HCT116 (cell line): ENCODE measurements at regions not wholly inside any gene's neighbourhood (a gene's known extent, or its start where the extent isn't known, plus 50 kb on each side); places are given as distances from the start of the nearest gene placed in this dataset.

Experiments
- ATAC-seq: fragments of 200-7000 bp; cut with Tn5 transposase; 2 replicates; pipeline ENCODE4 v1.9.1; 2020; ENCODE audit warnings: mild to moderate bottlenecking, moderate library complexity
- BruUV-seq: library from RNA; stranded (reverse); fragments of 400-500 nt; replicated peaks from 2 replicates; lab custom pipeline; 2021; lab: Mats Ljungman, UMichigan
- CTCF ChIA-PET: fragments of 300-600 bp; sonication (Branson Sonifier 250); formaldehyde crosslinking; loops from one replicate; lab custom pipeline; 2021; ENCODE audit warnings: antibody characterized with exemption; lab: Charles Lee
- POLR2A ChIA-PET: fragments of 300-600, 350-600 bp; sonication (Branson Sonifier 250); formaldehyde crosslinking; loops from one replicate; lab custom pipeline; 2021; ENCODE audit warnings: antibody characterized with exemption; lab: Charles Lee
- RAD21 ChIA-PET, 2 experiments: fragments of 300-600 bp; sonication (Branson Sonifier 250); formaldehyde crosslinking; loops; one replicate each; lab custom pipeline; 2023; ENCODE audit warnings: low total read pairs in 2 of 2; ENCODE audit not compliant: uncharacterized antibody in 2 of 2, unreplicated experiment in 2 of 2, low non-redundant PET in 1 of 2; lab: Charles Lee
- DNase-seq: peaks from one replicate; pipeline ENCODE4 v3.0.0-alpha.2; 2010; ENCODE audit warnings: low read depth, low spot score
- H2AFZ ChIP-seq: fragments of 200-600 bp; shearing (Covaris generic), sonication (generic); 2 replicates; pipeline ENCODE4 v1.6.1; 2017; ENCODE audit warnings: low read depth, mixed run types, mixed read lengths, antibody characterized with exemption, low read length; ENCODE audit not compliant: poor library complexity, severe bottlenecking
- H3K27ac ChIP-seq: 2 replicates; pipeline ENCODE4 v1.5.1; 2012; ENCODE audit warnings: low read depth, low read length
- H3K27me3 ChIP-seq: fragments of 200-600 bp; sonication (generic); 2 replicates; pipeline ENCODE4 v1.6.1; 2016; ENCODE audit warnings: mixed run types, low read length, mixed read lengths; ENCODE audit not compliant: insufficient read depth
- H3K36me3 ChIP-seq, 2 experiments: fragments of 200-500 bp in 1 of 2; fragments of 200-600 bp in 1 of 2; sonication (Bioruptor generic) in 1 of 2; sonication (generic) in 1 of 2; 2 replicates each; pipeline versions ENCODE4 v1.5.1 to v1.6.1; 2014 to 2016; ENCODE audit warnings: low read length in 2 of 2, inconsistent platforms in 1 of 2, mixed read lengths in 1 of 2, mixed run types in 1 of 2; ENCODE audit not compliant: insufficient read depth in 2 of 2, control insufficient read depth in 1 of 2
- H3K4me1 ChIP-seq, 2 experiments: fragments of 200-600 bp in 1 of 2; sonication (generic) in 1 of 2; 2 replicates each; pipeline versions ENCODE4 v1.5.1 to v1.6.1; 2012 to 2017; ENCODE audit warnings: low read length in 2 of 2, inconsistent platforms in 1 of 2, mild to moderate bottlenecking in 1 of 2, mixed read lengths in 1 of 2, mixed run types in 1 of 2, moderate library complexity in 1 of 2; ENCODE audit not compliant: insufficient read depth in 2 of 2, control insufficient read depth in 1 of 2
- H3K4me2 ChIP-seq: fragments of 200-600 bp; sonication (generic); 2 replicates; pipeline ENCODE4 v1.6.1; 2017; ENCODE audit warnings: mixed run types, low read length, mixed read lengths
- H3K4me3 ChIP-seq, 2 experiments: fragments of 200-600 bp in 1 of 2; sonication (generic) in 1 of 2; replicated peaks in 1 of 2; 2 replicates each; pipeline ENCODE4 v1.5.1; 2011 to 2016; ENCODE audit warnings: low read length in 2 of 2, control low read depth in 1 of 2, low read depth in 1 of 2, mild to moderate bottlenecking in 1 of 2, mixed read lengths in 1 of 2, mixed run types in 1 of 2
- H3K79me2 ChIP-seq: fragments of 200-600 bp; sonication (generic); 2 replicates; pipeline ENCODE4 v1.6.1; 2017; ENCODE audit warnings: mild to moderate bottlenecking, mixed run types, low read length, moderate library complexity, mixed read lengths; ENCODE audit not compliant: insufficient read depth
- H3K9ac ChIP-seq: fragments of 200-600 bp; sonication (generic); 2 replicates; pipeline ENCODE4 v1.6.1; 2016; ENCODE audit warnings: low read length, mixed read lengths
- H3K9me2 ChIP-seq: fragments of 200-600 bp; sonication (generic), shearing (Covaris generic); 2 replicates; pipeline ENCODE4 v1.6.1; 2017; ENCODE audit warnings: mixed run types, mild to moderate bottlenecking, moderate library complexity; ENCODE audit not compliant: insufficient read depth
- H3K9me3 ChIP-seq, 2 experiments: fragments of 200-500 bp in 1 of 2; fragments of 200-600 bp in 1 of 2; sonication (Bioruptor generic) in 1 of 2; sonication (generic) in 1 of 2; 2 replicates each; pipeline ENCODE4 v1.6.1; 2014 to 2017; ENCODE audit warnings: low read length in 2 of 2, mixed read lengths in 2 of 2, inconsistent platforms in 1 of 2, low read depth in 1 of 2, mild to moderate bottlenecking in 1 of 2, mixed run types in 1 of 2, moderate library complexity in 1 of 2; ENCODE audit not compliant: control insufficient read depth in 1 of 2, insufficient read depth in 1 of 2
- H4K20me1 ChIP-seq: fragments of 200-600 bp; sonication (generic), shearing (Covaris generic); 2 replicates; pipeline ENCODE4 v1.6.1; 2017; ENCODE audit warnings: mixed run types, mild to moderate bottlenecking, moderate library complexity; ENCODE audit not compliant: insufficient read depth
- CBX3 ChIP-seq: IDR thresholded peaks from 2 replicates; pipeline ENCODE4 v1.6.1; 2012; ENCODE audit warnings: low read depth
- CEBPB ChIP-seq: IDR thresholded peaks from 2 replicates; pipeline ENCODE4 v1.6.1; 2012; ENCODE audit warnings: low read depth
- JUND ChIP-seq: IDR thresholded peaks from 2 replicates; pipeline ENCODE4 v1.6.1; 2012
- SRF ChIP-seq: IDR thresholded peaks from 2 replicates; pipeline ENCODE4 v1.6.1; 2012; ENCODE audit warnings: low read depth
- YY1 ChIP-seq: IDR thresholded peaks from 2 replicates; pipeline ENCODE4 v1.6.1; 2011; ENCODE audit warnings: low read length, low read depth, moderate library complexity, mild to moderate bottlenecking; ENCODE audit not compliant: insufficient replicate concordance; ENCODE audit errors: extremely low read depth
- ZFX ChIP-seq: fragments of 450-650 bp; IDR thresholded peaks from 2 replicates; pipeline ENCODE4 v1.6.1; 2017
- ZNF274 ChIP-seq: fragments of 200-500 bp; sonication (Bioruptor generic); IDR thresholded peaks from 2 replicates; pipeline ENCODE4 v1.6.1; 2014; ENCODE audit warnings: mild to moderate bottlenecking, low read depth, low read length, inconsistent platforms
- intact Hi-C: fragments of 100-400 bp; cut with micrococcal nuclease; formaldehyde crosslinking; loops from 2 replicates; pipeline ENCODE4 v1.10.0; 2022
- TF ChIP-seq, protein P1 (sequence below): IDR thresholded peaks from 2 replicates; pipeline ENCODE4 v1.6.1; 2012
- TF ChIP-seq, protein P2 (sequence below), 3 experiments: fragments of 200-600 bp in 1 of 3; sonication (generic) in 1 of 3; IDR thresholded peaks in 2 of 3; conservative IDR thresholded peaks in 1 of 3; 2 replicates each; pipeline ENCODE4 v1.5.1; 2012 to 2017; ENCODE audit warnings: low read depth in 2 of 3, low read length in 2 of 3, antibody characterized with exemption in 1 of 3, borderline replicate concordance in 1 of 3, control low read depth in 1 of 3, mild to moderate bottlenecking in 1 of 3, mixed read lengths in 1 of 3, mixed run types in 1 of 3, moderate library complexity in 1 of 3; ENCODE audit not compliant: insufficient read depth in 1 of 3
- TF ChIP-seq, protein P3 (sequence below): IDR thresholded peaks from 2 replicates; pipeline ENCODE4 v1.6.1; 2012; ENCODE audit warnings: low read depth
- TF ChIP-seq, protein P4 (sequence below): IDR thresholded peaks from 2 replicates; pipeline ENCODE4 v1.6.1; 2011; ENCODE audit warnings: mild to moderate bottlenecking, low read length, moderate library complexity; ENCODE audit not compliant: insufficient replicate concordance; ENCODE audit errors: extremely low read depth

DNA sequence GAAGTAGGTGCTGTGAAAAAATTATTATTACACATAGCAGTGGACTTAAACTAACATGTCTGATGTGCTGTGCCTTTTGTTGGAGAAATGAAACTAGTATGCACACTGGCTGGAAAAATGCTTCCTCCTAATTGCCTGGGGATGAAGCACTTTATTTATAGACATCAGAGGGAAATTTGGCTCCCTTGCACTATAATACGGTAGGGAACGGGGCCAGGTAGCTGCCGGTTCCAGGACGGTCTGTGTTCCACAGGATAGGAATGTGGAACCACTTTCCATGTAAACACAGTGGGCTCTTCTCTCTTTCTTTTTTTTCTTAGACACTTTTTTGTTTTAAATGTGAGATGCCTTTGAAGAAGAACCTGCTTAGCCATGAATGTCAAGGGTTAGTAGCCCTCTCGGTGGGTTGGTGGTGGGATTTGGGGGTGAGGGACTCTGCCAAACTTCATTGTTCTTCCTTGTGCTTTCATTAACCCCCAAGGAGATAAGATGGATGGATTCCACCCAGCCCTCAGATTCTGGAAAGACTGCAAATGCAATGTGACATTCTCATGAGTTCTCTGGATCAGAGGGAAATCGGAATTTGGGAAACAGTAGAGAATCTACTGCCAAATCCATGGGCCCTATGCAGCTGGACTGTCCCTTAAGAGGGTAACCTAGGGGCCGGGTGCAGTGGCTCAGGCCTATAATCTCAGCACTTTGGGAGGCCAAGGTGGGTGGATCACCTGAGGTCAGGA is 58.0 kb upstream of the GSC start:
- Histone ChIP-seq H3K9ac (no peak overlapping the region), H2AFZ (no peak overlapping the region), H3K27ac (no peak overlapping the region), H3K27me3 (no peaks in the 10 kb centered on the region), H3K4me3 (no peak overlapping the region), H4K20me1 (no peaks in the 10 kb centered on the region), H3K4me1 (peaks cover 9 to 19% of the 10 kb centered on the region in 2 experiments), H3K79me2 (no peaks in the 10 kb centered on the region), H3K4me2 (no peak overlapping the region), H3K36me3 (no peaks in the 10 kb centered on the region), H3K9me2 (no peaks in the 10 kb centered on the region), H3K9me3 (no peaks in the 10 kb centered on the region)
- ChIA-PET POLR2A (interaction anchor here (0.6 kb wide), 1 partner anchor 23 kb away, joined by 4 read pairs; no protein-coding TSS in a partner anchor), RAD21 (no interaction called here), CTCF (no interaction called here)
- intact Hi-C loops = no loop called here
- BruUV-seq = no TSS peak
- DNase-seq (no peak), ATAC-seq (no peak)
- TF ChIP-seq, protein P1, sequence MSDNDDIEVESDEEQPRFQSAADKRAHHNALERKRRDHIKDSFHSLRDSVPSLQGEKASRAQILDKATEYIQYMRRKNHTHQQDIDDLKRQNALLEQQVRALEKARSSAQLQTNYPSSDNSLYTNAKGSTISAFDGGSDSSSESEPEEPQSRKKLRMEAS = no peak
- TF ChIP-seq, protein P2, sequence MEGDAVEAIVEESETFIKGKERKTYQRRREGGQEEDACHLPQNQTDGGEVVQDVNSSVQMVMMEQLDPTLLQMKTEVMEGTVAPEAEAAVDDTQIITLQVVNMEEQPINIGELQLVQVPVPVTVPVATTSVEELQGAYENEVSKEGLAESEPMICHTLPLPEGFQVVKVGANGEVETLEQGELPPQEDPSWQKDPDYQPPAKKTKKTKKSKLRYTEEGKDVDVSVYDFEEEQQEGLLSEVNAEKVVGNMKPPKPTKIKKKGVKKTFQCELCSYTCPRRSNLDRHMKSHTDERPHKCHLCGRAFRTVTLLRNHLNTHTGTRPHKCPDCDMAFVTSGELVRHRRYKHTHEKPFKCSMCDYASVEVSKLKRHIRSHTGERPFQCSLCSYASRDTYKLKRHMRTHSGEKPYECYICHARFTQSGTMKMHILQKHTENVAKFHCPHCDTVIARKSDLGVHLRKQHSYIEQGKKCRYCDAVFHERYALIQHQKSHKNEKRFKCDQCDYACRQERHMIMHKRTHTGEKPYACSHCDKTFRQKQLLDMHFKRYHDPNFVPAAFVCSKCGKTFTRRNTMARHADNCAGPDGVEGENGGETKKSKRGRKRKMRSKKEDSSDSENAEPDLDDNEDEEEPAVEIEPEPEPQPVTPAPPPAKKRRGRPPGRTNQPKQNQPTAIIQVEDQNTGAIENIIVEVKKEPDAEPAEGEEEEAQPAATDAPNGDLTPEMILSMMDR (IDR thresholded peaks at IDR 0.05 in 2 of 3, conservative IDR thresholded peaks at IDR 0.05 in 1 of 3; ENCODE audit: borderline replicate concordance in 1 of 3, insufficient read depth in 1 of 3, low read depth in 2 of 3, low read length in 2 of 3) = no peak
- no peak for TF ChIP-seq JUND
- TF ChIP-seq YY1 = no peak
- TF ChIP-seq SRF = no peak
- TF ChIP-seq ZFX = no peak
- TF ChIP-seq ZNF274 = no peak
- TF ChIP-seq, protein P3, sequence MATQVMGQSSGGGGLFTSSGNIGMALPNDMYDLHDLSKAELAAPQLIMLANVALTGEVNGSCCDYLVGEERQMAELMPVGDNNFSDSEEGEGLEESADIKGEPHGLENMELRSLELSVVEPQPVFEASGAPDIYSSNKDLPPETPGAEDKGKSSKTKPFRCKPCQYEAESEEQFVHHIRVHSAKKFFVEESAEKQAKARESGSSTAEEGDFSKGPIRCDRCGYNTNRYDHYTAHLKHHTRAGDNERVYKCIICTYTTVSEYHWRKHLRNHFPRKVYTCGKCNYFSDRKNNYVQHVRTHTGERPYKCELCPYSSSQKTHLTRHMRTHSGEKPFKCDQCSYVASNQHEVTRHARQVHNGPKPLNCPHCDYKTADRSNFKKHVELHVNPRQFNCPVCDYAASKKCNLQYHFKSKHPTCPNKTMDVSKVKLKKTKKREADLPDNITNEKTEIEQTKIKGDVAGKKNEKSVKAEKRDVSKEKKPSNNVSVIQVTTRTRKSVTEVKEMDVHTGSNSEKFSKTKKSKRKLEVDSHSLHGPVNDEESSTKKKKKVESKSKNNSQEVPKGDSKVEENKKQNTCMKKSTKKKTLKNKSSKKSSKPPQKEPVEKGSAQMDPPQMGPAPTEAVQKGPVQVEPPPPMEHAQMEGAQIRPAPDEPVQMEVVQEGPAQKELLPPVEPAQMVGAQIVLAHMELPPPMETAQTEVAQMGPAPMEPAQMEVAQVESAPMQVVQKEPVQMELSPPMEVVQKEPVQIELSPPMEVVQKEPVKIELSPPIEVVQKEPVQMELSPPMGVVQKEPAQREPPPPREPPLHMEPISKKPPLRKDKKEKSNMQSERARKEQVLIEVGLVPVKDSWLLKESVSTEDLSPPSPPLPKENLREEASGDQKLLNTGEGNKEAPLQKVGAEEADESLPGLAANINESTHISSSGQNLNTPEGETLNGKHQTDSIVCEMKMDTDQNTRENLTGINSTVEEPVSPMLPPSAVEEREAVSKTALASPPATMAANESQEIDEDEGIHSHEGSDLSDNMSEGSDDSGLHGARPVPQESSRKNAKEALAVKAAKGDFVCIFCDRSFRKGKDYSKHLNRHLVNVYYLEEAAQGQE = no peak
- TF ChIP-seq, protein P4, sequence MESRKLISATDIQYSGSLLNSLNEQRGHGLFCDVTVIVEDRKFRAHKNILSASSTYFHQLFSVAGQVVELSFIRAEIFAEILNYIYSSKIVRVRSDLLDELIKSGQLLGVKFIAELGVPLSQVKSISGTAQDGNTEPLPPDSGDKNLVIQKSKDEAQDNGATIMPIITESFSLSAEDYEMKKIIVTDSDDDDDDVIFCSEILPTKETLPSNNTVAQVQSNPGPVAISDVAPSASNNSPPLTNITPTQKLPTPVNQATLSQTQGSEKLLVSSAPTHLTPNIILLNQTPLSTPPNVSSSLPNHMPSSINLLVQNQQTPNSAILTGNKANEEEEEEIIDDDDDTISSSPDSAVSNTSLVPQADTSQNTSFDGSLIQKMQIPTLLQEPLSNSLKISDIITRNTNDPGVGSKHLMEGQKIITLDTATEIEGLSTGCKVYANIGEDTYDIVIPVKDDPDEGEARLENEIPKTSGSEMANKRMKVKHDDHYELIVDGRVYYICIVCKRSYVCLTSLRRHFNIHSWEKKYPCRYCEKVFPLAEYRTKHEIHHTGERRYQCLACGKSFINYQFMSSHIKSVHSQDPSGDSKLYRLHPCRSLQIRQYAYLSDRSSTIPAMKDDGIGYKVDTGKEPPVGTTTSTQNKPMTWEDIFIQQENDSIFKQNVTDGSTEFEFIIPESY = no peak
- no peak for TF ChIP-seq CBX3
- TF ChIP-seq CEBPB = no peak
